ENCODE measurements at regions not wholly inside any gene's neighbourhood (a gene's known extent, or its start where the extent isn't known, plus 50 kb on each side); places are given as distances from the start of the nearest gene placed in this dataset.
"Not testable (repeated sequence)": the region's sequence is repeated elsewhere in the genome, so short reads cannot be mapped to it uniquely, and the experiment has no call there.

DNA sequence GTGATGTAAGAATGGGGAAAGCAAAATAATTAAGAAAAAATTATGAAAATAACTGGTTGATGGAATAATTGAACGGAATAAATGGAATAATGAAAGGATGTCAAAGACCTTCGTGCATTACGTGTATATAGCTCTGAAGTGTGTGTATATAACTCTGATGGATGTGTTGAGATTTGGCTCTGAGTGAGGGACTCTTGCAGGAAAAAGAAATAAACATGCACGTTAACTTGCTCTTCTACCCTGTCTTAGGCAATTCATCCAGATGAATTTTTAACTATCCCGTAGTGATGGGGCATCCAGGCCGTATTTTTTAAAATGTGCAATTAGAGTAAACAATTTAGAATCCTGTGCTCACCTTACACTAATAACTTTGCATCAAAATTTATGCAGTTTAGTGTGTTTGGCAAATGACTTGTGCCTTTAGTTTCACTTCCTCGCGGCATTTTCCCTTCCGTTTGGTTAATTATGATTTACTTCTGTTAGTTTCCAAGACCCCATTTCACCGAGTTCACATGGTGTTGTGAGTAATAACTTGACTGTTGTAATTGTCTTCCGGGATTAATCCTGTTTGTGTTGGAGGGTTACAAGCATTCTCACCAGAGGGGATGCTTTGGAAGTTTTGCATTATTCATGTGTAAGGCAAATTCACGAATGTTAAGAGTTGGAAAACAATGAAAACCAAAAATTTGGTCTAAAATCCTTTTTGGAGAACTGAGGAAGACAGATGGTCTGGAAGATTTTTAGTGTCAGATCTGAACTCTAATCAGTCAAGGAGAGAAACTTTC, 256.5 kb upstream of the FAT1 start:
- DNase-seq (ENCODE audit: low read depth) = peak; percentile 4
- TF ChIP-seq, protein P1, sequence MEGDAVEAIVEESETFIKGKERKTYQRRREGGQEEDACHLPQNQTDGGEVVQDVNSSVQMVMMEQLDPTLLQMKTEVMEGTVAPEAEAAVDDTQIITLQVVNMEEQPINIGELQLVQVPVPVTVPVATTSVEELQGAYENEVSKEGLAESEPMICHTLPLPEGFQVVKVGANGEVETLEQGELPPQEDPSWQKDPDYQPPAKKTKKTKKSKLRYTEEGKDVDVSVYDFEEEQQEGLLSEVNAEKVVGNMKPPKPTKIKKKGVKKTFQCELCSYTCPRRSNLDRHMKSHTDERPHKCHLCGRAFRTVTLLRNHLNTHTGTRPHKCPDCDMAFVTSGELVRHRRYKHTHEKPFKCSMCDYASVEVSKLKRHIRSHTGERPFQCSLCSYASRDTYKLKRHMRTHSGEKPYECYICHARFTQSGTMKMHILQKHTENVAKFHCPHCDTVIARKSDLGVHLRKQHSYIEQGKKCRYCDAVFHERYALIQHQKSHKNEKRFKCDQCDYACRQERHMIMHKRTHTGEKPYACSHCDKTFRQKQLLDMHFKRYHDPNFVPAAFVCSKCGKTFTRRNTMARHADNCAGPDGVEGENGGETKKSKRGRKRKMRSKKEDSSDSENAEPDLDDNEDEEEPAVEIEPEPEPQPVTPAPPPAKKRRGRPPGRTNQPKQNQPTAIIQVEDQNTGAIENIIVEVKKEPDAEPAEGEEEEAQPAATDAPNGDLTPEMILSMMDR (IDR thresholded peaks at IDR 0.05; ENCODE audit: insufficient read depth, low read length) = no peak
- H3K4me3 ChIP-seq (ENCODE audit: low read depth, low read length) = peak overlapping the region; percentile 1

DNA sequence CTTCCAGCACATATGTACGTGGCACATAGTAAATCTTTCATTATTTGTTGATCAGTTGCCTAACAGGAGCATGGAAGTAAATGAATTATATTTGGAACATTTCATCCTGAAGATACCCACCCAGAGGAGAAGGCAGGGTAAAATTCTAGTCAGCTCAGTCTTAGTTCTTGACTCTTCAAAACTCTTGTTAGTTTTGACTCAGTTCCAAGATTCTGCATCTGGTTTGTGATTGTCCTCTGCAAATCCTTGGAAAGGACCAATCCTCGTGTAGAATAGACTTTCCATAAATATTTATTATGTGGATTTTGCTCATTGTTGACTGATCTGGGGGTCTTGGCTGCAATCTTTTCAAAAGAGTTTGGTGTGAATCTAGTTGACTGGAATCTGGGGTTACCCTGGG, 257.5 kb upstream of the FAT1 start:
- H3K4me3 ChIP-seq (ENCODE audit: low read depth, low read length) = no peak overlapping the region
- TF ChIP-seq, protein P1 (IDR thresholded peaks at IDR 0.05; ENCODE audit: insufficient read depth, low read length) = no peak
- peak; percentile 5 for DNase-seq (ENCODE audit: low read depth)

DNA sequence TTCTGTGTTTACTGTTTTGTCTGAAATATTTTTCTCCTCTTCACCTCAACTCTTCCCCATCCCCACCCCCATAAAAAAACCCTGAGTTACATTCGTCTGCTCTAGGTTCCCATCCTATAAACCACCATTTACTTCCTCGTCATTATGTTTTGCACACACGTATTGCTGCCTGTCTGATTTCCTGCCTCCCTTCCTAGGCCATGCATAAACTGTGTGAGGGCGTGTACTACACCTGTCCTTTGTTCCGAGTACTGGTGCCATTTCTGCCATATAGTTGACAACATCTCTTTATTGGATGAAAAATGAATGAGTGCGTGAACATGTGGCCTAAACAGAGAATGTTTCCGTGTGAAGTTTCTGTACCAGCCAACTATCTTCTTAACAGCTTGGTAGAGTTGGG, 258.5 kb upstream of the FAT1 start:
- H3K4me3 ChIP-seq (ENCODE audit: low read depth, low read length) = no peak overlapping the region
- DNase-seq (ENCODE audit: low read depth) = no peak
- TF ChIP-seq, protein P1 (IDR thresholded peaks at IDR 0.05; ENCODE audit: insufficient read depth, low read length) = no peak

DNA sequence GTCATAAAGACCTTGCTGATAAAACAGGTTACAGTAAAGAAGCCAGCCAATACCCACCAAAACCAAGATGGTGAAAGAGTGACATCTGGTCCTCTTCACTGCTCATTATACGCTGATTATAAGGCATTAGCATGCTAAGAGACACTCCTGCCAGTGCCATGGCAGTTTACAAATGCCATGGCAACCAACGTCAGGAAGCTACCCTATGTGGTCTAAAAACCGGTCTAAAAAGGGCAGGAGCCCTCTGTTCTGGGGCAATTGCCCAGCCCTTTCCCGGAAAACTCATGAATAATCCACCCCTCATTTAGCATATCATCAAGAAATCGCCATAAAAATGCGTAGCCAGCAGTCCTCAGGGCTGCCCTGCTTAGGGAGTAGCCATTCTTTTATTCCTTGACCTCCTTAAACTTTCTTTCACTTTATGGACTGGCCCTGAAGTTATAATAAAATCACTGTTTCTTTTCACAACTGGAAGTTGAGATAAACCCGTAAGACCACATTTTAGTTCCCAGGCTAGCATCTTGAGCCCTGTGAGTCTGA, 260.5 kb upstream of the FAT1 start:
- TF ChIP-seq, protein P1 (IDR thresholded peaks at IDR 0.05; ENCODE audit: insufficient read depth, low read length) = no peak

DNA sequence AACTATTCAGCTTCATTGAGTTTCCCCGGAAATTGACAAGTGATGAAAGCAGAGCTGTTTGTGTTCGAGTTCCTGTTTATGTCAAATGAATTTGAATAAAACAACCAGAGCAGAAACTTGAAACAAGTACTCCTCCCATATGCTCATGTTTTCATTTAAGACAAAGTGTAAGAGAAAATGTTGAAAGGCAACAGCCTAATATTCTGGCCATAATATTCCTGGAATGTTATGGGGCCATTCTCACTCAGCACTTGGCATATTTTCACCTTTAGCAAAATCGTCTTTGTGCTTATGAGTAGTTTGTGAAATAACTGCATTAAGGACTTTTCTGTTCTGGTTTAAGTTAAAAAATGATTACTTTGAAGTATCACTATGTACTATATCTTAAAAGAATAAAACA, 276.0 kb upstream of the FAT1 start:
- no peak for DNase-seq (ENCODE audit: low read depth)
- TF ChIP-seq, protein P1 (IDR thresholded peaks at IDR 0.05; ENCODE audit: insufficient read depth, low read length) = no peak
- H3K4me3 ChIP-seq (ENCODE audit: low read depth, low read length) = no peak overlapping the region

More for the DNA sequence above, 260.5 kb upstream of the FAT1 start:
- H3K4me3 ChIP-seq (ENCODE audit: low read depth, low read length) = no peak overlapping the region
- no peak for DNase-seq (ENCODE audit: low read depth)

DNA sequence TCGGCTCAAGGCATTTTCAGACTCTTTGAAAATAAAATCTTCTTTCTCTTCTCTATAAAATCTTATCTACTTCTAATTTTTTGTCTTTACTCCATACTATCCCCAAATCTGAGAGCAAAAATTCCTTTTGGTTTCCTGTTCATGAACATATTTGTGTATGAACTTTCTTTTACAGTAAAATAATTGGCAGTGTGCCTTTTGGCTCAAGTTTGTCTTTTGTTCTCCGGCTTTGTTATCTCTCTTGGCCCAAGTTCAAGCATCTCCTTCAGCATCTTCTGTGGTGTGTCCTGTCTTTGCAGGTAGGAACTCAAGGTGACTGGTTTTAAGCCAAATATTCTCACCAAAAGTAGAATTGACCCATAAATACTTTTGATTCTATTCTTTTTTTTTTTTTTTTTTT, 276.6 kb upstream of the FAT1 start:
- TF ChIP-seq, protein P1 (IDR thresholded peaks at IDR 0.05; ENCODE audit: insufficient read depth, low read length) = no peak
- DNase-seq (ENCODE audit: low read depth) = no peak
- no peak overlapping the region for H3K4me3 ChIP-seq (ENCODE audit: low read depth, low read length)

DNA sequence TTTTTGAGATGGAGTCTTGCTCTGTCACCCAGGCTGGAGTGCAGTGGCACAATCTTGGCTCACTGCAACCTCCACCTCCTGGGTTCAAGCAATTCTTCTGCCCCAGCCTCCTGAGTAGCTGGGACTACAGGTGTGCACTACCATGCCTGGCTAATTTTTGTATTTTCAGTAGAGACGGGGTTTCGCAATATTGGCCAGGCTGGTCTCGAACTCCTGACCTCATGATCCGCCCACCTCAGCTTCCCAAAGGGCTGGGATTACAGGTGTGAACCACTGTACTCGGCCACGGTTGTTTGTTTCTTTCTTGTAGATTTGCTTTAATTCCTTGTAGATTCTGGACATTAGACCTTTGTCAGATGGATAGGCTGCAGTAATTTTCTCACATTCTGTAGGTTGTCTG, 278.5 kb upstream of the FAT1 start:
- DNase-seq (ENCODE audit: low read depth); H3K4me3 ChIP-seq (ENCODE audit: low read depth, low read length): not testable (repeated sequence)
